ENCODE measurements at regions not wholly inside any gene's neighbourhood (a gene's known extent, or its start where the extent isn't known, plus 50 kb on each side); places are given as distances from the start of the nearest gene placed in this dataset.

GRCh38 chr1:168631671-168632400 is 55.4 kb downstream of the XCL1 start:
- no peak for DNase-seq

- no peak for DNase-seq
Observed at GRCh38 chr1:168634951-168635532, 58.6 kb downstream of the XCL1 start.

GRCh38 chr1:168636200-168636599 is 59.8 kb downstream of the XCL1 start:
- DNase-seq, result peak; percentile 14

- no peak for DNase-seq
Observed at GRCh38 chr1:168636642-168637111, 60.3 kb downstream of the XCL1 start.

- DNase-seq, result peak; percentile 63
Observed at GRCh38 chr1:168637350-168637991, 61.1 kb downstream of the XCL1 start.

GRCh38 chr1:168638884-168639283 is 62.5 kb downstream of the XCL1 start:
- no peak for DNase-seq

GRCh38 chr1:168640182-168640581 is 63.8 kb downstream of the XCL1 start:
- DNase-seq, result no peak

GRCh38 chr1:168640836-168641235 is 64.4 kb downstream of the XCL1 start:
- DNase-seq, result no peak

- no peak for DNase-seq
Observed at GRCh38 chr1:168643152-168643551, 66.7 kb downstream of the XCL1 start.

Data from NCI-H774 (cell line).